ENCODE measurements at regions not wholly inside any gene's neighbourhood (a gene's known extent, or its start where the extent isn't known, plus 50 kb on each side); places are given as distances from the start of the nearest gene placed in this dataset.

GRCh38 chrX:107502316-107502715 lies 52.9 kb downstream of the FRMPD3 start:
- Histone ChIP-seq H3K4me3 (no peak overlapping the region), H3K27me3 (ENCODE audit: control insufficient read depth in 3 of 3, insufficient read depth in 3 of 3, low read length in 2 of 3) (peaks cover 8 to 31% (median 13%) of the 10 kb centered on the region in 3 donors)

GRCh38 chrX:107504006-107504405 lies 54.6 kb downstream of the FRMPD3 start:
- WGBS, 2 donors = 71 to 85% methylated on average over 3 to 4 of the region's 4 CpGs
- Histone ChIP-seq H3K36me3 (ENCODE audit: control insufficient read depth in 4 of 4, insufficient read depth in 4 of 4, low read length in 4 of 4) (no peaks in the 10 kb centered on the region), H3K27ac (ENCODE audit: low read depth in 1 of 2, low read length in 1 of 2) (no peak overlapping the region), H3K4me3 (no peak overlapping the region), H3K27me3 (ENCODE audit: control insufficient read depth in 3 of 3, insufficient read depth in 3 of 3, low read length in 2 of 3) (peaks cover 5 to 41% (median 17%) of the 10 kb centered on the region in 3 donors), H3K9ac (ENCODE audit: insufficient read depth in 1 of 2, low read length in 2 of 2) (no peak overlapping the region), H3K4me1 (ENCODE audit: control insufficient read depth in 5 of 5, insufficient read depth in 5 of 5, low read length in 5 of 5) (no peaks in the 10 kb centered on the region), H3K9me3 (ENCODE audit: control insufficient read depth in 4 of 4, insufficient read depth in 3 of 4, low read length in 3 of 4) (peaks cover 0 to 4% (median 0%) of the 10 kb centered on the region in 4 donors)
- no peak for ATAC-seq (ENCODE audit: insufficient read depth, low FRiP score)
- no peak for TF ChIP-seq CTCF (IDR thresholded peaks at IDR 0.05; ENCODE audit: control extremely low read depth, extremely low read depth)
- DNase-seq = no peak

More at GRCh38 chrX:107502316-107502715, 52.9 kb downstream of the FRMPD3 start:
- H3K9ac ChIP-seq (ENCODE audit: insufficient read depth in 1 of 2, low read length in 2 of 2) = no peak overlapping the region
- no peaks in the 10 kb centered on the region for H3K36me3 ChIP-seq (ENCODE audit: control insufficient read depth in 4 of 4, insufficient read depth in 4 of 4, low read length in 4 of 4)
- no peak for ATAC-seq (ENCODE audit: insufficient read depth, low FRiP score)
- no peaks in the 10 kb centered on the region for H3K4me1 ChIP-seq (ENCODE audit: control insufficient read depth in 5 of 5, insufficient read depth in 5 of 5, low read length in 5 of 5)
- no peak for DNase-seq
- 59 to 74% methylated on average over 4 of the region's 4 CpGs for WGBS, 2 donors
- TF ChIP-seq CTCF (IDR thresholded peaks at IDR 0.05; ENCODE audit: control extremely low read depth, extremely low read depth) = no peak
- H3K9me3 ChIP-seq (ENCODE audit: control insufficient read depth in 4 of 4, insufficient read depth in 3 of 4, low read length in 3 of 4) = peaks cover 0 to 2% (median 0%) of the 10 kb centered on the region in 4 donors
- H3K27ac ChIP-seq (ENCODE audit: low read depth in 1 of 2, low read length in 1 of 2) = no peak overlapping the region

- Histone ChIP-seq H3K4me3 (no peak overlapping the region), H3K9ac (ENCODE audit: insufficient read depth in 1 of 2, low read length in 2 of 2) (no peak overlapping the region), H3K9me3 (ENCODE audit: control insufficient read depth in 4 of 4, insufficient read depth in 3 of 4, low read length in 3 of 4) (peaks cover 0 to 7% (median 0%) of the 10 kb centered on the region in 4 donors), H3K27me3 (ENCODE audit: control insufficient read depth in 3 of 3, insufficient read depth in 3 of 3, low read length in 2 of 3) (peaks cover 5 to 45% (median 17%) of the 10 kb centered on the region in 3 donors), H3K36me3 (ENCODE audit: control insufficient read depth in 4 of 4, insufficient read depth in 4 of 4, low read length in 4 of 4) (no peaks in the 10 kb centered on the region), H3K27ac (ENCODE audit: low read depth in 1 of 2, low read length in 1 of 2) (no peak overlapping the region), H3K4me1 (ENCODE audit: control insufficient read depth in 5 of 5, insufficient read depth in 5 of 5, low read length in 5 of 5) (no peaks in the 10 kb centered on the region)
- 69 to 83% methylated on average over 2 of the region's 2 CpGs for WGBS, 2 donors
- DNase-seq = no peak
- ATAC-seq (ENCODE audit: insufficient read depth, low FRiP score) = no peak
- no peak for TF ChIP-seq CTCF (IDR thresholded peaks at IDR 0.05; ENCODE audit: control extremely low read depth, extremely low read depth)
Measured at GRCh38 chrX:107505223-107505622, 55.8 kb downstream of the FRMPD3 start.

GRCh38 chrX:107506596-107507031 lies 57.2 kb downstream of the FRMPD3 start:
- no peak overlapping the region for H3K9ac ChIP-seq (ENCODE audit: insufficient read depth in 1 of 2, low read length in 2 of 2)
- H3K4me3 ChIP-seq = no peak overlapping the region
- peaks cover 5 to 51% (median 17%) of the 10 kb centered on the region in 3 donors for H3K27me3 ChIP-seq (ENCODE audit: control insufficient read depth in 3 of 3, insufficient read depth in 3 of 3, low read length in 2 of 3)

More at GRCh38 chrX:107506596-107507031, 57.2 kb downstream of the FRMPD3 start:
- ATAC-seq (ENCODE audit: insufficient read depth, low FRiP score) = no peak
- WGBS, 2 donors = 2 to 36% methylated on average over 27 to 29 of the region's 29 CpGs
- H3K36me3 ChIP-seq (ENCODE audit: control insufficient read depth in 4 of 4, insufficient read depth in 4 of 4, low read length in 4 of 4) = no peaks in the 10 kb centered on the region
- no peaks in the 10 kb centered on the region for H3K4me1 ChIP-seq (ENCODE audit: control insufficient read depth in 5 of 5, insufficient read depth in 5 of 5, low read length in 5 of 5)
- peaks cover 0 to 7% (median 0%) of the 10 kb centered on the region in 4 donors for H3K9me3 ChIP-seq (ENCODE audit: control insufficient read depth in 4 of 4, insufficient read depth in 3 of 4, low read length in 3 of 4)
- no peak overlapping the region for H3K27ac ChIP-seq (ENCODE audit: low read depth in 1 of 2, low read length in 1 of 2)
- TF ChIP-seq CTCF (IDR thresholded peaks at IDR 0.05; ENCODE audit: control extremely low read depth, extremely low read depth) = no peak
- no peak for DNase-seq
